Endodermal cell (in vitro differentiated cells): ENCODE measurements at regions not wholly inside any gene's neighbourhood (a gene's known extent, or its start where the extent isn't known, plus 50 kb on each side); places are given as distances from the start of the nearest gene placed in this dataset.

ENCODE experiments used
- DNase-seq: peaks from one replicate; pipeline ENCODE4 v3.0.0-alpha.2; 2017
- H3K27ac ChIP-seq: 2 replicates; pipeline ENCODE4 v1.5.1; 2013; ENCODE audit warnings: mild to moderate bottlenecking, low read depth, low read length, moderate library complexity
- H3K27me3 ChIP-seq: 2 replicates; pipeline ENCODE4 v1.6.1; 2013; ENCODE audit warnings: mild to moderate bottlenecking, low read length, moderate library complexity; ENCODE audit not compliant: insufficient read depth, control insufficient read depth, poor library complexity, severe bottlenecking
- H3K36me3 ChIP-seq: 2 replicates; pipeline ENCODE4 v1.7.0; 2013; ENCODE audit warnings: mild to moderate bottlenecking, low read length, moderate library complexity; ENCODE audit not compliant: control insufficient read depth, insufficient read depth
- H3K4me1 ChIP-seq: one replicate; pipeline ENCODE4 v1.7.0; 2013; ENCODE audit warnings: low read length; ENCODE audit not compliant: control insufficient read depth, insufficient read depth
- H3K4me3 ChIP-seq: 2 replicates; pipeline ENCODE4 v1.5.1; 2013; ENCODE audit warnings: mild to moderate bottlenecking, low read length, moderate library complexity
- H3K9ac ChIP-seq: 2 replicates; pipeline ENCODE4 v1.6.1; 2013; ENCODE audit warnings: mild to moderate bottlenecking, low read length, moderate library complexity; ENCODE audit not compliant: poor library complexity, severe bottlenecking; ENCODE audit errors: extremely low read depth
- H3K9me3 ChIP-seq: 2 replicates; pipeline ENCODE4 v1.6.1; 2013; ENCODE audit warnings: mild to moderate bottlenecking, low read length, moderate library complexity; ENCODE audit not compliant: control insufficient read depth
- H3K27ac Mint-ChIP-seq: 2 replicates; pipeline ENCODE4 v1.8.0; 2020; ENCODE audit warnings: mixed read lengths
- H3K27me3 Mint-ChIP-seq: 2 replicates; pipeline ENCODE4 v1.8.0; 2021; ENCODE audit warnings: mild to moderate bottlenecking, mixed read lengths; ENCODE audit not compliant: insufficient read depth
- H3K36me3 Mint-ChIP-seq: 2 replicates; pipeline ENCODE4 v1.8.0; 2020; ENCODE audit warnings: low read depth, mixed read lengths
- H3K4me1 Mint-ChIP-seq: 2 replicates; pipeline ENCODE4 v1.8.0; 2020; ENCODE audit warnings: mixed read lengths
- H3K4me3 Mint-ChIP-seq: 2 replicates; pipeline ENCODE4 v1.8.0; 2020; ENCODE audit warnings: mild to moderate bottlenecking, moderate library complexity, mixed read lengths
- H3K9me3 Mint-ChIP-seq: 2 replicates; pipeline ENCODE4 v1.8.0; 2020; ENCODE audit warnings: mild to moderate bottlenecking, mixed read lengths
- CTCF ChIP-seq: fragments of 200-600 bp; sonication (generic); conservative IDR thresholded peaks from 2 replicates; pipeline ENCODE4 v1.5.0; 2021; ENCODE audit warnings: antibody characterized with exemption, mild to moderate bottlenecking
- WGBS, 2 experiments: methylation state at CpG; one replicate each; pipeline versions ENCODE4 v1.1.5 to v1.1.7; 2013; ENCODE audit warnings: missing lambda C conversion rate in 2 of 2, mixed read lengths in 1 of 2; ENCODE audit not compliant: insufficient coverage in 1 of 2, insufficient read length in 1 of 2; 5-methylcytosine and 5-hydroxymethylcytosine counted together

DNA sequence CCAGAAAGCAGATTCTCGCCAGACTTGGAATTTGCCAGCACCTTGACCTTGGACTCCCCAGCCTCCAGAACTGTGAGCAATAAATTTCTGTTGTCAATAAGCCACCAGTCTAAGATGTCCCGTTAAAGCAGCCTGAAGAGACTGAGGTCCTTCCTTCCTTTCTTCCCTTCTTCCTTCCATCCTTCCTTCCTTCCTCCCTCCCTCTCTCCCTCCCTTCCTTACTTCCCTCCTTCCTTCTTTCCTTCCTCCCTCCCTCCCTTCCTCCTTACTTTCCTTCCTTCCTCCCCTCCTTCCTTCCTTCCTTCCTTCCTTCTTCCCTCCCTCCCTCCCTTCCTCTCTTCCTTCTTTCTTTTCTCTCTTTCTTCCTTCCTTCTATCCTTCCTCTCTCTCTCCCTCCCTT lies 66.4 kb downstream of the NPTX2 start:
- no peaks in the 10 kb centered on the region for H3K4me1 Mint-ChIP-seq

DNA sequence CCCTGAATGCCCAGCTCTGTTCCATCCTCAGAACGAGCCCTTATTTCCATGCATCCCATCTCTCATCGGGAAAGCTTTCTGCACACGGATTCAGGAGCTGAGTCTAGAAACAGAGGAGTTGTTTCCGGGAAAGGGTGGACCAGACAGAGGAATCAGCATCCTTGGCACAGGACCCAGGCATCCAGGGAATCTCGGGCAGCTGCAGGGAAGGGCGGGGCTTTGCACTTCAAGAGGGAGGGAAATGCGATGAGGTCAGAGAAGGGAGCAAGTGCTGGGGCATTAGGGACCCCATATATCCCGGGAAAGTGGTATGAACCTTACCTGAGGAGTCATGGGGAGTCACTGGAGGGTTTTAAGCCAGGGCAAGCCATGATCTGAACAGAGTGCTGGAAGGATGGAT lies 68.5 kb downstream of the NPTX2 start:
- no peak overlapping the region for H3K9ac ChIP-seq
- Mint-ChIP-seq H3K4me1 (no peaks in the 10 kb centered on the region), H3K27ac (no peak overlapping the region), H3K9me3 (peaks cover 28% of the 10 kb centered on the region), H3K27me3 (peaks cover 11% of the 10 kb centered on the region), H3K4me3 (no peak overlapping the region), H3K36me3 (no peaks in the 10 kb centered on the region)
- H3K9me3 ChIP-seq = peaks cover 6% of the 10 kb centered on the region
- H3K4me1 ChIP-seq = no peaks in the 10 kb centered on the region
- H3K27me3 ChIP-seq = no peaks in the 10 kb centered on the region
- DNase-seq = no peak
- WGBS, 2 experiments = 85 to 86% methylated on average over 6 to 8 of the region's 8 CpGs
- H3K27ac ChIP-seq = no peak overlapping the region
- H3K36me3 ChIP-seq = no peaks in the 10 kb centered on the region
- TF ChIP-seq CTCF = no peak
- H3K4me3 ChIP-seq = no peak overlapping the region

More for the DNA sequence above, 66.4 kb downstream of the NPTX2 start:
- H3K36me3 ChIP-seq = no peaks in the 10 kb centered on the region
- H3K27ac Mint-ChIP-seq = no peak overlapping the region
- peaks cover 14% of the 10 kb centered on the region for H3K9me3 Mint-ChIP-seq
- peaks cover 6% of the 10 kb centered on the region for H3K9me3 ChIP-seq
- no peak overlapping the region for H3K27ac ChIP-seq
- H3K4me1 ChIP-seq = no peaks in the 10 kb centered on the region
- H3K9ac ChIP-seq = no peak overlapping the region
- no peaks in the 10 kb centered on the region for H3K27me3 ChIP-seq
- no peak overlapping the region for H3K4me3 ChIP-seq
- no peaks in the 10 kb centered on the region for H3K36me3 Mint-ChIP-seq
- H3K27me3 Mint-ChIP-seq = peaks cover 11% of the 10 kb centered on the region
- 78 to 88% methylated on average over 2 of the region's 2 CpGs for WGBS, 2 experiments
- no peak for TF ChIP-seq CTCF
- H3K4me3 Mint-ChIP-seq = no peak overlapping the region
- no peak for DNase-seq

- Histone ChIP-seq H3K36me3 (no peaks in the 10 kb centered on the region), H3K4me3 (no peak overlapping the region), H3K27ac (no peak overlapping the region), H3K4me1 (no peaks in the 10 kb centered on the region), H3K27me3 (no peaks in the 10 kb centered on the region), H3K9ac (no peak overlapping the region), H3K9me3 (peaks cover 6% of the 10 kb centered on the region)
- H3K27ac Mint-ChIP-seq = no peak overlapping the region
- peaks cover 34% of the 10 kb centered on the region for H3K9me3 Mint-ChIP-seq
- no peak for TF ChIP-seq CTCF
- WGBS, 2 experiments = 64 to 67% methylated on average over 4 of the region's 4 CpGs
- H3K27me3 Mint-ChIP-seq = peaks cover 11% of the 10 kb centered on the region
- H3K4me1 Mint-ChIP-seq = no peaks in the 10 kb centered on the region
- no peak overlapping the region for H3K4me3 Mint-ChIP-seq
- H3K36me3 Mint-ChIP-seq = no peaks in the 10 kb centered on the region
- no peak for DNase-seq
Measured at GRCh38 chr7:98686466-98687080, 69.5 kb downstream of the NPTX2 start.
